GM12878 (cell line): ENCODE measurements at regions not wholly inside any gene's neighbourhood (a gene's known extent, or its start where the extent isn't known, plus 50 kb on each side); places are given as distances from the start of the nearest gene placed in this dataset.

Source experiments
- ATAC-seq: fragments of 200-7000 bp; cut with Tn5 transposase; 3 replicates; pipeline ENCODE4 v1.9.1; 2020; ENCODE audit warnings: mild to moderate bottlenecking, moderate library complexity
- BruUV-seq: library from RNA; stranded (reverse); fragments of 400-500 nt; replicated peaks from 2 replicates; lab custom pipeline; 2021; lab: Mats Ljungman, UMichigan
- CTCF ChIA-PET: fragments of 300-600 bp; sonication (Branson Sonifier 250); formaldehyde crosslinking; extraction: SDS; loops from one replicate; lab custom pipeline; 2021; ENCODE audit warnings: inconsistent platforms; lab: Yijun Ruan, JAX
- POLR2A ChIA-PET: fragments of 350-600 bp; formaldehyde crosslinking; extraction: SDS; loops from one replicate; lab custom pipeline; 2021; ENCODE audit warnings: inconsistent platforms; lab: Charles Lee
- RAD21 ChIA-PET: fragments of 300-600 bp; sonication (Branson Sonifier 250); formaldehyde crosslinking; loops from one replicate; lab custom pipeline; 2023; ENCODE audit warnings: antibody characterized with exemption; ENCODE audit not compliant: unreplicated experiment; lab: Charles Lee
- SMC1A ChIA-PET: fragments of 300-600 bp; sonication (Branson Sonifier 250); formaldehyde crosslinking; loops from one replicate; lab custom pipeline; 2023; ENCODE audit not compliant: unreplicated experiment, uncharacterized antibody; lab: Charles Lee
- DNase-seq: peaks from one replicate; pipeline ENCODE4 v3.0.0-alpha.2; 2011; ENCODE audit warnings: low read depth, low spot score
- FAIRE-seq: peaks from 3 replicates; lab custom pipeline; 2011; peaks lifted over from hg19 to GRCh38; lab: Jason Lieb, UNC
- H2AFZ ChIP-seq: 2 replicates; pipeline ENCODE4 v1.6.0; 2011; ENCODE audit warnings: low read depth, low read length, control low read depth; ENCODE audit not compliant: control insufficient read depth
- H3K27ac ChIP-seq: 2 replicates; pipeline ENCODE4 v1.5.1; 2011; ENCODE audit warnings: control low read depth; ENCODE audit not compliant: control insufficient read depth, insufficient read depth
- H3K27me3 ChIP-seq, 2 experiments: replicated peaks in 1 of 2; 2 replicates each; pipeline versions ENCODE4 v1.6.0 to v1.6.1; 2011; ENCODE audit warnings: low read length in 1 of 2; ENCODE audit not compliant: control insufficient read depth in 2 of 2, insufficient read depth in 2 of 2
- H3K36me3 ChIP-seq, 2 experiments: 2 replicates each; pipeline ENCODE4 v1.5.1; 2011; ENCODE audit warnings: low read length in 1 of 2; ENCODE audit not compliant: control insufficient read depth in 2 of 2, insufficient read depth in 2 of 2
- H3K4me1 ChIP-seq: 2 replicates; pipeline ENCODE4 v1.6.1; 2011; ENCODE audit warnings: mild to moderate bottlenecking, low read length, moderate library complexity, mixed read lengths; ENCODE audit not compliant: control insufficient read depth, insufficient read depth
- H3K4me2 ChIP-seq: 2 replicates; pipeline ENCODE4 v1.6.0; 2011; ENCODE audit warnings: control low read depth; ENCODE audit not compliant: control insufficient read depth, insufficient read depth
- H3K4me3 ChIP-seq: fragments of 200-600 bp; sonication (generic); 2 replicates; pipeline ENCODE4 v1.5.1; 2016
- H3K79me2 ChIP-seq: 2 replicates; pipeline ENCODE4 v1.6.0; 2011; ENCODE audit warnings: low read length; ENCODE audit not compliant: control insufficient read depth, insufficient read depth
- H3K9ac ChIP-seq: 2 replicates; pipeline ENCODE4 v1.8.0; 2011; ENCODE audit warnings: low read length, control low read depth, mixed read lengths; ENCODE audit not compliant: control insufficient read depth, insufficient read depth
- H3K9me3 ChIP-seq: replicated peaks from 3 replicates; pipeline ENCODE4 v1.5.1; 2011; ENCODE audit warnings: mild to moderate bottlenecking, low read length; ENCODE audit not compliant: control insufficient read depth, insufficient read depth
- H4K20me1 ChIP-seq: 2 replicates; pipeline ENCODE4 v1.6.0; 2011; ENCODE audit not compliant: control insufficient read depth, insufficient read depth
- ASH2L ChIP-seq: fragments of 300-600, 200-600 bp; sonication (generic); IDR thresholded peaks from 2 replicates; pipeline ENCODE4 v1.6.1; 2017; ENCODE audit warnings: low read depth, mild to moderate bottlenecking, borderline replicate concordance
- CEBPB ChIP-seq, 2 experiments: fragments of 150-350 bp in 1 of 2; IDR thresholded peaks; 2 replicates each; pipeline ENCODE4 v1.6.1; 2012 to 2014; ENCODE audit warnings: low read depth in 2 of 2, low read length in 2 of 2, borderline replicate concordance in 1 of 2, inconsistent platforms in 1 of 2
- CHD1 ChIP-seq: IDR thresholded peaks from 2 replicates; pipeline ENCODE4 v1.6.1; 2012; ENCODE audit warnings: low read depth, low read length, improper control_type of control experiment
- DPF2 ChIP-seq: fragments of 450-650 bp; IDR thresholded peaks from 2 replicates; pipeline ENCODE4 v1.6.1; 2017; ENCODE audit warnings: mild to moderate bottlenecking
- EGR1 ChIP-seq, 2 experiments: IDR thresholded peaks; 1 replicate in 1 of 2; 2 replicates in 1 of 2; pipeline ENCODE4 v1.6.1; 2011 to 2012; ENCODE audit warnings: low read depth in 2 of 2, low read length in 2 of 2, borderline replicate concordance in 1 of 2, mild to moderate bottlenecking in 1 of 2, moderate library complexity in 1 of 2
- GATAD2B ChIP-seq: fragments of 450-650 bp; conservative IDR thresholded peaks from 2 replicates; pipeline ENCODE4 v1.6.1; 2017; ENCODE audit warnings: low read depth, mild to moderate bottlenecking, moderate library complexity
- MYB ChIP-seq: fragments of 150-350 bp; IDR thresholded peaks from 2 replicates; pipeline ENCODE4 v1.6.1; 2014; ENCODE audit warnings: mild to moderate bottlenecking, low read depth, low read length, borderline replicate concordance
- RAD21 ChIP-seq: IDR thresholded peaks from 2 replicates; pipeline ENCODE4 v1.6.1; 2011; ENCODE audit warnings: mild to moderate bottlenecking, low read depth, low read length, moderate library complexity; ENCODE audit not compliant: insufficient read depth
- RAD51 ChIP-seq: fragments of 450-650 bp; IDR thresholded peaks from 2 replicates; pipeline ENCODE4 v1.6.1; 2016; ENCODE audit warnings: moderate library complexity, mild to moderate bottlenecking, inconsistent platforms
- SIX5 ChIP-seq: IDR thresholded peaks from 2 replicates; pipeline ENCODE4 v1.6.1; 2011; ENCODE audit warnings: mild to moderate bottlenecking, low read depth, low read length, moderate library complexity; ENCODE audit not compliant: severe bottlenecking
- SREBF2 ChIP-seq: IDR thresholded peaks from 2 replicates; pipeline ENCODE4 v1.6.1; 2012; ENCODE audit warnings: mild to moderate bottlenecking, low read length
- SRF ChIP-seq, 2 experiments: IDR thresholded peaks; 2 replicates each; pipeline ENCODE4 v1.6.1; 2011; ENCODE audit warnings: low read depth in 2 of 2, low read length in 2 of 2, mild to moderate bottlenecking in 1 of 2, moderate library complexity in 1 of 2
- TCF12 ChIP-seq: IDR thresholded peaks from 2 replicates; pipeline ENCODE4 v1.6.1; 2011; ENCODE audit warnings: low read depth, mild to moderate bottlenecking, low read length
- WRNIP1 ChIP-seq: IDR thresholded peaks from 2 replicates; pipeline ENCODE4 v1.6.1; 2011; ENCODE audit warnings: low read depth, low read length, improper control_type of control experiment, borderline replicate concordance
- WGBS: methylation state at CpG from one replicate; pipeline ENCODE4 v1.1.6; 2016; ENCODE audit warnings: low lambda C conversion rate; ENCODE audit not compliant: insufficient replicate concordance, insufficient coverage; ENCODE audit errors: missing lambda C conversion rate; 5-methylcytosine and 5-hydroxymethylcytosine counted together
- in situ Hi-C: fragments of 300-500 bp; cut with MboI; formaldehyde crosslinking; loops from 9 replicates; pipeline ENCODE4 v1.14.3; 2018; ENCODE audit warnings: mixed read lengths
- intact Hi-C: fragments of 100-400 bp; cut with micrococcal nuclease; formaldehyde crosslinking; loops from one replicate; pipeline ENCODE4 v1.14.2; 2022; ENCODE audit not compliant: unreplicated experiment
- TF ChIP-seq, protein P1 (sequence below): IDR thresholded peaks from 2 replicates; pipeline ENCODE4 v1.6.1; 2012; ENCODE audit warnings: low read depth, low read length, improper control_type of control experiment
- TF ChIP-seq, protein P2 (sequence below): fragments of 450-650 bp; IDR thresholded peaks from 2 replicates; pipeline ENCODE4 v1.6.1; 2016; ENCODE audit warnings: mild to moderate bottlenecking, moderate library complexity, borderline replicate concordance

DNA sequence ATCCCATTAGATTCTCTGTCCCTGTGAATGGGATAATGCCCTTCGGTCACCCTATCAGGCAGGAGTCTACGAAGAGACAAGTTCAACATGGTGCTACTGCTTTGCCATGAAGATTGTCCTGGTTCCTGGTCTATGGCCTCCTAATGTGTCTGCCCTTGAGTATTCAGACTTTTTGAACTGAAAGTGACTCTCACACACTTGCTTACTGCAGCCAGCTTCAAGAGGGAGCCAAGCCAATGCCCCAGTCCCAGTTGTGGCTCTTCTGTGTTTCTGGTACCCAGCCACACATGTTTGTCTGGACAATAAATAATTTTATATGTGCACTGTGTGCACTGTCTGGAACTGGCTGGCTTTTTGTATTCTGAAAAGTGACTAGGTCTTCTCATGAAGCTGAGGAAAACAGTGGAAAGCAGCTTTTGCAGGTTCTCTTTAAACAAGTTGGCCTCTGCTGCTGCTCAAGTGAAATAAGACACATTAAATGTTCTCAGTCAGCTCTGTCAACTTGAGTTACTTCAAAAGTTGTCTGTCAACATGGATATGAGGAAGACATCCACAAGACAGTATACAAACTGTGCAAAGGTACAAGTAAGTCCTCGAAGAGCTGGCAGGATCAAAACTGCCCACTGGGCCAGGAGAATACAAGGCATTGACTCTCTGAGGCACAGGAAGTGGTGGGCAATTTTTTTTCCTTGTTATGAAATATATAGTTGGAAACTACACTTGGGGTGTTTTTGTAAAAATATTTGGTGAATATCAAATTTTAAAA lies 60.0 kb downstream of the ZNF608 start:
- Histone ChIP-seq H4K20me1 (no peaks in the 10 kb centered on the region), H3K79me2 (no peaks in the 10 kb centered on the region; the same call in 1 of the 2 replicates), H3K4me2 (no peak overlapping the region)
- BruUV-seq = no TSS peak
- ChIA-PET POLR2A (no interaction called here), RAD21 (interaction anchor here (0.9 to 1.1 kb wide), 3 partner anchors 9 to 235 kb away, joined by 3 read pairs; no protein-coding TSS in a partner anchor)
- no peak for FAIRE-seq
- TF ChIP-seq, protein P1, sequence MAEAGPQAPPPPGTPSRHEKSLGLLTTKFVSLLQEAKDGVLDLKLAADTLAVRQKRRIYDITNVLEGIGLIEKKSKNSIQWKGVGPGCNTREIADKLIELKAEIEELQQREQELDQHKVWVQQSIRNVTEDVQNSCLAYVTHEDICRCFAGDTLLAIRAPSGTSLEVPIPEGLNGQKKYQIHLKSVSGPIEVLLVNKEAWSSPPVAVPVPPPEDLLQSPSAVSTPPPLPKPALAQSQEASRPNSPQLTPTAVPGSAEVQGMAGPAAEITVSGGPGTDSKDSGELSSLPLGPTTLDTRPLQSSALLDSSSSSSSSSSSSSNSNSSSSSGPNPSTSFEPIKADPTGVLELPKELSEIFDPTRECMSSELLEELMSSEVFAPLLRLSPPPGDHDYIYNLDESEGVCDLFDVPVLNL = no peak
- no peak for TF ChIP-seq TCF12
- no peak for TF ChIP-seq SRF (IDR thresholded peaks at IDR 0.05; ENCODE audit: low read depth in 2 of 2, low read length in 2 of 2)
- no peak for TF ChIP-seq SREBF2
- TF ChIP-seq RAD21 = no peak
- TF ChIP-seq, protein P2, sequence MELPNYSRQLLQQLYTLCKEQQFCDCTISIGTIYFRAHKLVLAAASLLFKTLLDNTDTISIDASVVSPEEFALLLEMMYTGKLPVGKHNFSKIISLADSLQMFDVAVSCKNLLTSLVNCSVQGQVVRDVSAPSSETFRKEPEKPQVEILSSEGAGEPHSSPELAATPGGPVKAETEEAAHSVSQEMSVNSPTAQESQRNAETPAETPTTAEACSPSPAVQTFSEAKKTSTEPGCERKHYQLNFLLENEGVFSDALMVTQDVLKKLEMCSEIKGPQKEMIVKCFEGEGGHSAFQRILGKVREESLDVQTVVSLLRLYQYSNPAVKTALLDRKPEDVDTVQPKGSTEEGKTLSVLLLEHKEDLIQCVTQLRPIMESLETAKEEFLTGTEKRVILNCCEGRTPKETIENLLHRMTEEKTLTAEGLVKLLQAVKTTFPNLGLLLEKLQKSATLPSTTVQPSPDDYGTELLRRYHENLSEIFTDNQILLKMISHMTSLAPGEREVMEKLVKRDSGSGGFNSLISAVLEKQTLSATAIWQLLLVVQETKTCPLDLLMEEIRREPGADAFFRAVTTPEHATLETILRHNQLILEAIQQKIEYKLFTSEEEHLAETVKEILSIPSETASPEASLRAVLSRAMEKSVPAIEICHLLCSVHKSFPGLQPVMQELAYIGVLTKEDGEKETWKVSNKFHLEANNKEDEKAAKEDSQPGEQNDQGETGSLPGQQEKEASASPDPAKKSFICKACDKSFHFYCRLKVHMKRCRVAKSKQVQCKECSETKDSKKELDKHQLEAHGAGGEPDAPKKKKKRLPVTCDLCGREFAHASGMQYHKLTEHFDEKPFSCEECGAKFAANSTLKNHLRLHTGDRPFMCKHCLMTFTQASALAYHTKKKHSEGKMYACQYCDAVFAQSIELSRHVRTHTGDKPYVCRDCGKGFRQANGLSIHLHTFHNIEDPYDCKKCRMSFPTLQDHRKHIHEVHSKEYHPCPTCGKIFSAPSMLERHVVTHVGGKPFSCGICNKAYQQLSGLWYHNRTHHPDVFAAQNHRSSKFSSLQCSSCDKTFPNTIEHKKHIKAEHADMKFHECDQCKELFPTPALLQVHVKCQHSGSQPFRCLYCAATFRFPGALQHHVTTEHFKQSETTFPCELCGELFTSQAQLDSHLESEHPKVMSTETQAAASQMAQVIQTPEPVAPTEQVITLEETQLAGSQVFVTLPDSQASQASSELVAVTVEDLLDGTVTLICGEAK = no peak
- no peak for TF ChIP-seq GATAD2B
- no peak for TF ChIP-seq WRNIP1
- no peak for TF ChIP-seq SIX5
- TF ChIP-seq RAD51 = no peak
- TF ChIP-seq MYB = no peak
- TF ChIP-seq EGR1 (IDR thresholded peaks at IDR 0.05; ENCODE audit: borderline replicate concordance in 1 of 2, low read depth in 2 of 2, low read length in 2 of 2) = no peak
- TF ChIP-seq CHD1 = no peak
- no peak for TF ChIP-seq ASH2L
- no peak for TF ChIP-seq DPF2
- no peak for TF ChIP-seq CEBPB (IDR thresholded peaks at IDR 0.05; ENCODE audit: borderline replicate concordance in 1 of 2, low read depth in 2 of 2, low read length in 2 of 2)
- TF ChIP-seq, all 136 proteins: peak for 0
- SMC1A ChIA-PET = interaction anchor here (1.1 to 1.4 kb wide), 4 partner anchors 15 to 49 kb away, joined by 3 read pairs; no protein-coding TSS in a partner anchor
- no peak overlapping the region for H2AFZ ChIP-seq
- no peak for DNase-seq
- 58% methylated on average over 3 of the region's 3 CpGs for WGBS
- no peaks in the 10 kb centered on the region for H3K4me1 ChIP-seq
- H3K36me3 ChIP-seq = no peaks in the 10 kb centered on the region
- no peak for ATAC-seq
- no peak overlapping the region for H3K27ac ChIP-seq
- CTCF ChIA-PET = interaction anchor here (1.0 kb wide), 1 partner anchor 46 kb away, joined by 4 read pairs; no protein-coding TSS in a partner anchor
- intact Hi-C loops = no loop called here
- H3K9ac ChIP-seq = no peak overlapping the region
- no peaks in the 10 kb centered on the region for H3K27me3 ChIP-seq
- in situ Hi-C loops = no loop called here
- no peak overlapping the region for H3K4me3 ChIP-seq
- no peaks in the 10 kb centered on the region; the same call in 2 of the 3 replicates for H3K9me3 ChIP-seq
